ENCODE measurements at regions not wholly inside any gene's neighbourhood (a gene's known extent, or its start where the extent isn't known, plus 50 kb on each side); places are given as distances from the start of the nearest gene placed in this dataset.

DNA sequence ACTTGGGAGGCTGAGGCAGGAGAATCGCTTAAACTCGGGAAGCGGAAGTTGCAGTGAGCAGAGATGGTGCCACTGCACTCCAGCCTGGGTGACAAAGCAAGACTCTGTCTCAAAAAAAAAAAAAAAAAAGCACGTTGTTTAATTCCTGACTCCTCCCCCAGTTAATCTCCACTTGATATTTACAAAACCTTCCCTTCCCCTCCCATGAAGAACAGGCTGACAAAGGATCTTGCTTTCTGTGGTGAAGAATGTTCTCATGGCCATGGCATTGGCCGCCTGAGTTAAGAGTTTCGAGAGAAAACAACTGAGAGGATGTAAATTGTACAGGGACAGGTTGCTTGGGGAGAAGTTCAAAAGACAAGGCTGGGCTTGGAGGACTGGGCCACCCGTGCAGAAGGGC is 168.2 kb upstream of the BCOR start:
- TF ChIP-seq, protein P1, sequence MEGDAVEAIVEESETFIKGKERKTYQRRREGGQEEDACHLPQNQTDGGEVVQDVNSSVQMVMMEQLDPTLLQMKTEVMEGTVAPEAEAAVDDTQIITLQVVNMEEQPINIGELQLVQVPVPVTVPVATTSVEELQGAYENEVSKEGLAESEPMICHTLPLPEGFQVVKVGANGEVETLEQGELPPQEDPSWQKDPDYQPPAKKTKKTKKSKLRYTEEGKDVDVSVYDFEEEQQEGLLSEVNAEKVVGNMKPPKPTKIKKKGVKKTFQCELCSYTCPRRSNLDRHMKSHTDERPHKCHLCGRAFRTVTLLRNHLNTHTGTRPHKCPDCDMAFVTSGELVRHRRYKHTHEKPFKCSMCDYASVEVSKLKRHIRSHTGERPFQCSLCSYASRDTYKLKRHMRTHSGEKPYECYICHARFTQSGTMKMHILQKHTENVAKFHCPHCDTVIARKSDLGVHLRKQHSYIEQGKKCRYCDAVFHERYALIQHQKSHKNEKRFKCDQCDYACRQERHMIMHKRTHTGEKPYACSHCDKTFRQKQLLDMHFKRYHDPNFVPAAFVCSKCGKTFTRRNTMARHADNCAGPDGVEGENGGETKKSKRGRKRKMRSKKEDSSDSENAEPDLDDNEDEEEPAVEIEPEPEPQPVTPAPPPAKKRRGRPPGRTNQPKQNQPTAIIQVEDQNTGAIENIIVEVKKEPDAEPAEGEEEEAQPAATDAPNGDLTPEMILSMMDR (IDR thresholded peaks at IDR 0.05 in 4 of 5, conservative IDR thresholded peaks at IDR 0.05 in 1 of 5) = no peak
- TF ChIP-seq POLR2A (IDR thresholded peaks at IDR 0.05) = no peak
